ENCODE measurements at regions not wholly inside any gene's neighbourhood (a gene's known extent, or its start where the extent isn't known, plus 50 kb on each side); places are given as distances from the start of the nearest gene placed in this dataset.

DNA sequence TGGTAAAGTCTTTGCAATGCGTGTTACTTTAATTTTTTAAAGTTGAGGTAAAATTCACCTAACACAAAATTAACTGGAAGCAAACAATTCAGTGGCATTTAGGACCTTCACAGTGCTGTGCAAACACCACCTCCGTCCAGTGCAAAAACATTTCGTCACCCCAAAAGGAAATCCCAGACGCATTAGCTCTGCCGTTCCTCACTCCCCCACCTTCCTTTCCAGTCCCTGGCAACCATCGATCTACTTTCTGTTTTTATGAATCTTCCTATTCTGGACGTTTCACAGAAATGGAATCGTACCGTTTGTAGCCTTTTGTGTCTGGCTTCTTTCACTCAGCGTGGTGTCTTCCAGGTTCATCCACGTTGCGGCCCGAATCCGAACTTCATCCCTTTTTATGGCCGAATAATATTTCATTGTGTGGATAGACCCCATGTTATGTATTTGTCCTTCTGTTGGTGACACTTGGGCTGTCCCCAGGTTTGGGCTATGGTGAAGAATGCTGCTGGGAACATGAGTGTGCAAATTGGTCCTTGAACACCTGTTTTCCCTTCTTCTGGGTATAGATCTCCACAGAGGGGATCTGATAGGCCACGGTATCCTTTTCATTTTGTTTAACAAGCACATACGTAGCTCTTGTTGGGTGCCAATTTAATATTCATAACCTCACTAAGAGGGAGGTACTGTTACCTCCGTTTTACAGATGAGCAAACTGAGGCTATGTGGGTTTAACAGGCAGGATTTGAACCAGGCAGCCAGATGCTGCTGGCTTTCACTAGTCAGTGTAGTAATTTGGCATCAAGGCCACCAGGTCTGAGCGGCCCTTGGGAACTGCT is 232.0 kb upstream of the GSE1 start:
- no peak for DNase-seq

DNA sequence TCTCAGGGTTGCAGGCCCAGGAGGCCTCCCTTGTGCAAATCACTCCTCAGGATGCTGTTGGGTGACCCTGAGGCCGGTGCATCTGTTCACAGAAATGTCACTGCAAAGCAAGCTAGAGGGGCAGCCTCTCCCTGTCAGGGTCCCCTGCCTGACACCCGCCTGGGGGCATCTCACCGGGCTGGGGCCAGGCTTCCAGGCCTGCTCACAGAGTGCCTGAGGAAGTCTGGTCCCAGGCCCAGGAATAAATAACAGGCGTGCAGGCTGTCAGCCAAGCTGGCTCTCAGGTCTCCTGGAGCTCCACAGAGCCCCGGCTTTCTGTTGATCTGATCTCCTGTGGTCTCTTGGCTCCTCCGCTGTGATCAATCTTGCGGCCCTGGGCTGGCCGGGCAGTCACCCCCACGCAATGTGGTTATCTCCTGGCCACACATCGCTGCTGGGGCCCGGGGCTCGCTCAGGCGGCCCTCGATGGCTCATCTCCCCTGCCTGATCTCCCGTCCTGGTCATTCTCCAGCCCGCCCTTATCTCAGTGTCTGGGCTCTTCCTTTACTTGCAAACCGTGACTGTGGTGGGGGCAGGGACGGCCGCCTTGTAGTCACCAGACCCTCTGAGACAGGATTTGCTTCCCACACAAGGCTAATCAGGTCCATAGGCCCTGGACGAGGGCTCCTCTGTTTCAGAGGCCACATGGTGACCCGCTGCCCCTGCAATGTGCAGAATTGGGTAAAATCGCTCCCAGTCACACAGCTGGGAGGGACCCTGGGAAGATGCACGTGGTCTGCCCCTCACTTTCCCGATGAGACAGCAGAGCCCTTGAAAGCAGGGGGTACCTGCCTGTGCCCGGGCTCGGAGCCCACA is 231.2 kb upstream of the GSE1 start:
- DNase-seq = no peak

DNA sequence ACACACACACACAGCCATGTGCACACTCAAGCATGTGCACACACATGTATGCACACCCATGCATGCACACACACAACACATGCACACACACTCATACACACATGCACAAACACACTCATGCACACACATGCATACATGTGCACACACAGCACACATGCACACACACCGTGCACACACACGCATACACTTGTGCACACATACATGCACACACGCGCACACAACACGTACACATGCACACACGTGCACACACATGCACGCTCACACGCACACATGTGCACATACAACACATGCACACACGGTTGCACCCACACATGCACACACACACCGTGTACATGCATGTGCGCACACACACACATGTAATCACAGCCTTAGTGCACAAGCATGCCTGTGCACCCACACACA is 230.4 kb upstream of the GSE1 start:
- no peak for DNase-seq

- no peak for DNase-seq
Observed at GRCh38 chr16:85383836-85384832, 229.0 kb upstream of the GSE1 start.

GRCh38 chr16:85384833-85385462 is 228.2 kb upstream of the GSE1 start:
- DNase-seq = no peak

GRCh38 chr16:85385463-85386331 is 227.4 kb upstream of the GSE1 start:
- no peak for DNase-seq

DNA sequence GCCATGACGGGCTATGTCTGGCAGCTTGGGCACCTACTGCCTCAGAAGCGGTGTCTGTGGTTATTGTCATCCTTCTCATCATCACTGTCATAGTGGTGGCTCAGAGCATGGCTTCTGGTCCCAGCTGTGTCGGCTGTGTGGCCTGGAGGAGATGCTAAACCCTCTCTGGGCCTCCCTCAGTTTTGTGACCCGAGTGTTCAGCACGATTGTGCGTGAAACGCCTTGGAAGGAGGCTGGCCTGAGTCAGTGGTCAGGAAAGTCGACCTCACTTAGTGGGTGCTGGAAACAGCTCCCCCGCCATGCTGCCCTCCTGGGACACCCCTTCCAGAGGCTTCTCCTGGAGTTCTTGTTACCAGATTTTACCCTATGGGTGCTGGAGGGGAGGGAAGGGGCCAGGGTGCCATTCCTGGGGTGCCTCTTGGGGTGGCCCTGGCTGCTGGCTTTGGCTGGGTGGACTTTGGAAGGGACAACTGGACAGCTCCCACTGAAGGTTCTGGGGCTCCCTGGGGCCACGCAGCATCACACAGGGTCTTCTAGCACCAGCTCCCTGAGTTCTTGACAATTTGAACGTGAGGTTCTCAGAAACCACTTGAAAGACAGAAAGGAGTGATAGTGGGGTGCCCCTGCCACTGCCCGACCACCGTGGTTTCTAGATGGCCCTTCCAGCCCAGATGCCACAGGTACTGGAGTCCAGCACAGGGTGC is 226.5 kb upstream of the GSE1 start:
- no peak for DNase-seq

GRCh38 chr16:85387171-85387507 is 226.0 kb upstream of the GSE1 start:
- no peak for DNase-seq

- no peak for DNase-seq
Observed at GRCh38 chr16:85387731-85388295, 225.3 kb upstream of the GSE1 start.

DNA sequence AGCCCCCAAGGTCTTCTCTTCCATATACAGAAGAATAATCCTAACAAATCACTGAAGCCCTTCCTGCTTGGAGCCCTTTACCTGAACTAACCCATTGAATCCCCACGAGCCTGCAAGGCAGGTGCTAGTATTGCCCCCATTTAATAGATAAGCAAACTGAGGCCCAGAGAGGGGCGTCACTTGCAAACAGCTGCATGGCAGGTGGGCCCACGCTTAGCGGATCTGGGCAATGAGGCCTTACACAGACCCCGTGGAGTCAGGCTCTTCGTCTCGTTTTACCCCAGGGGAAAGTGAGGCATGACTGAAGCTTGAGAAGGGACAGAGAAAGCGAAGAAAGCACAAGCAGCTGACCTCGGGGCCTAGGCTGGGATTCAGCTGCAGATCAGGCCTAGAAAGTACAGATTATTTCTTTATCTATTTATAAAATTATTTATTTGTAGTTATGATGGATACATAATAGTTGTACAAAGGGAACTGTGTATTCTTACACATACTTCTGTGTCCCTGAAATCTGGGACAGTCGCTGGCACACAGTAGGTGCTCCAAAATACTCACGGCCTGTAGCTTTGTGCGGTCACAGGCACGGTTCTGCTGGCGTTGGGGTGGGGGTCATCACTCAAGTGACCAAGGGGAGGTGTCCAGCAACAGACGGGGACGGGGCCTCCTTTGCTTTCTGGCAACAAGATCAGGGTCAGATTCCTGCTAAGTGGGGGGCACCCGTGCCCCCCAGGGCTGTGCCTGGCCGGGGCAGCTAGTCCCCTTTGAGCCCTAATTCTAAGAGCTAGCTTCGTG is 223.2 kb upstream of the GSE1 start:
- no peak for DNase-seq

DNA sequence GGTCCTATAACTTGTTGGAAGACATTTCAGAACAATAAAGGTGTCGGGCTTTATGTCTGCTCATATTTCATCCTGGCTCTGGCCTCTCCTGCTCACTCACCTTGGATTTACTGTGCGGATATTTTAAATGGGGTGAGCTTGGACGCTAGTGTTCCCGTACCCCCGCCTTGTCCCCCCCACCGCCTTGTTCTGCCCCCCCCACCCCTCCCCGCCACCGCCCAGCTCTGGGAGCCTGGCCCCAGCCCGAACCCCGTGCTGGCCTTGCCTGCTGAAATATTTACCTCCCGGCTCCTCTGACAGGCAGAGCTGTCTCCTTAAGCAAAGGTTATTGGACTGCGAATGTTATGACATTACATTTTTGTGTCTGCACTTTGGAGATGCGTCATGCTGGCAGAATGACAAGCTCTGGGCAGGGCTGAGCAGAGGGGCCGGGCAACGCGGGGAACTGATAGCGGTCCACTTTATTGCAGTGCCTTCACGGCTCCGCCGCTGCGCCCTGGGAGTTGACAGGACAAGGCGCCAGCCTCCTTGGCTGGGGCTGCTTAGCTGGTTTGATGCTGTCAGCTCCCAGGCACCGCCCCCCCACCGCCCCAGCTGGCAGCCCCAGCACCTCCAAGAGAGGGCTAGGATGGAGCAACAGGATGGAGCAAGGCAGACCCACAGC is 222.5 kb upstream of the GSE1 start:
- no peak for DNase-seq

GRCh38 chr16:85391175-85391707 is 221.9 kb upstream of the GSE1 start:
- no peak for DNase-seq

DNA sequence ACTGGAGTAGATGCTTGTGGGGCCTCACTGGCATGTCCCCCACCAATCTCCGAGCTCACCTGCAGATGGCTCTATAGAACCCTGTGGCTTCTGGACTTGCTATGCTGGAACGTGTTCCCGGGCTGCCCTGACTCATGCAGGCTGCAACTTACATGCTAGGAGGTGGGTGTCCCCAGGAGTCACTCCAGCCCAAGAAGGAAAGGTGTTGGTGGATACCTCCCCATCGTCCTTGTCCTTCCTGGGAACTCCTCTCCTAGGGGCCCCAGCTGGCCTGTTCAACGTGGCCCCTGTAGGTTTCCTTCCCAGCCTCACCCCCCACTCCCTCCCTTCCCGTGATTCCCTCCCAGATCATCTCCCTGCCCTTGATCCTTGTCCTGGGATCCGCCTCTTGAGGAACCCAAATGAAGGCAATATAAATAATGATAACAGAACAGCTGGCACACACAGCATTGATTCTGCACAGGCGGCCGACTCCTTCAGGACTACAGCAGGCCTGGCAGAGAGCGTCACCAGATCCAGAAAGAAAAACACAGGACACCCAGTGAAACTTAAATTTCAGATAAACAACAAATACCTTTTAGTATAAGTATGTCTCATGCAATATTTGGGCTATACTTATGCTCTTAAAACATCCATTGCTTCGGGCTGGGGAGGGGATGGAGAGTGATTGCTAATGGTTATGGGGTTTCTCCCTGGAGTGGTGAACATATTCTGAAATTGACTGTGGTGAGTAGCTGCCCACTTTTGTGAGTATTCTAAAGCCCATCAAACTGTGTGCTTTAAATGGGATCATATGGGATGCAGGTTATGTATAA is 221.1 kb upstream of the GSE1 start:
- no peak for DNase-seq

GRCh38 chr16:85392756-85393673 is 220.1 kb upstream of the GSE1 start:
- DNase-seq = no peak

DNA sequence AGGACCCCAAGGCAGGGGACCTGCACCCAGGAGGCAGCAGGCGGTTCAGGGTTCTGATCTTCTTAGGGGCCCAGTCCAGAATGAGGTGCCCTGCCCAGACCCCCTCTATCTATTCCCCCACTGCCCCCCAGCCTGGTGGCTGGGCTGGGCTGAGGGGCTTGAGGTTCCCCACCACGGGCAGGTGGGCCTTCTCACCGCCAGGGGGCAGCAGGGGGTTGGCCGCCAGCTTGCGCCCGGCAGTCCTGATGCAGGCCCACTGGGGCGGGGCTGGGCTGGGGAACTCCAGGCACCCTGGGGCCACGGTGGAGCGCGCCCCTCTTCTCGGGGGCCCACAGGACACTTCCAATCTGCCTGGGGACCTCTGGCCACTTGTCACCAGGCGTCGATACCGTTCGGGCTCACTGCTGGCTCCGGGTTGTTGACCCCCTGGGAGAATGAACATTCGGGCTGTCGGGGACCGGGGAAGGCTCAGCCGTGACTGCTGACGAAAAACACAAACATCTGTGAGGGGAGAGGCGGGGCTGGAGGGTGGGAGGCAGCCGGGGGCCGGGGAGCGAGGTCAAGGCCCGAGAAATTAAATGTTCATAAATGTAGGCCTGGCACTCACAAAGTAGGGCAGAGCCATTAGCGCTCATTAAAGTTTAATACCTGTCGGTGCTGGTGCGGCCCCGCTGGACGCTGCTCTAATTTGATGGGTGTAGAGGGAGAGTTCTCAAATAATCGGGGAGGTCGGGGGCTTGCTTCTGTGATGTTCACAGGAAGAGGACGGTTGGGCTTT is 219.3 kb upstream of the GSE1 start:
- peak; percentile 33 to 67 (median 52) for DNase-seq
